ENCODE measurements at regions not wholly inside any gene's neighbourhood (a gene's known extent, or its start where the extent isn't known, plus 50 kb on each side); places are given as distances from the start of the nearest gene placed in this dataset.
"Not testable (repeated sequence)": the region's sequence is repeated elsewhere in the genome, so short reads cannot be mapped to it uniquely, and the experiment has no call there.

DNA sequence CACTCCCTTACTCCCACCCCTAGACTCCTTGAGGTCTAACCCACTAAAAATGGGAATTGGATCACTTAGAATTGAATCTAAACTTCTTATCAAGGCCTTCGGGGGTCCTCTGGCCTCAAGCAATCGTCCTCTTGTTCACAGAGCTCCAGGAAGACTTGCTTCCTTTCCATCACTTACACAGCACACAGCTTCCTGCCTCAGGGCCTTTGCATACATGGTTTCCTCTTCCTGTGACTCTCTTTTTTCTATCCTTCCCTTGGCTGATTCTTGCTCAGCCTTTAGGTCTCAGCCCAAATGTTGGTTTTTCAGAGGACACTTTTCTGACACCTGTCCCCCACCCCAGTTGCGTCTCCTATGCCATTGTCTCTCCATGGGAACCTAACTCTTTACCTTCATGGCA lies 50.0 kb upstream of the ALDH1B1 start:
- no peak for DNase-seq (ENCODE audit: low read depth)

GRCh38 chr9:38342096-38342495 lies 50.4 kb upstream of the ALDH1B1 start:
- DNase-seq (ENCODE audit: low read depth): no peak

- DNase-seq (ENCODE audit: low read depth): no peak
Measured at GRCh38 chr9:38339496-38339895, 53.0 kb upstream of the ALDH1B1 start.

- DNase-seq (ENCODE audit: low read depth): no peak
Measured at GRCh38 chr9:38339087-38339486, 53.4 kb upstream of the ALDH1B1 start.

DNA sequence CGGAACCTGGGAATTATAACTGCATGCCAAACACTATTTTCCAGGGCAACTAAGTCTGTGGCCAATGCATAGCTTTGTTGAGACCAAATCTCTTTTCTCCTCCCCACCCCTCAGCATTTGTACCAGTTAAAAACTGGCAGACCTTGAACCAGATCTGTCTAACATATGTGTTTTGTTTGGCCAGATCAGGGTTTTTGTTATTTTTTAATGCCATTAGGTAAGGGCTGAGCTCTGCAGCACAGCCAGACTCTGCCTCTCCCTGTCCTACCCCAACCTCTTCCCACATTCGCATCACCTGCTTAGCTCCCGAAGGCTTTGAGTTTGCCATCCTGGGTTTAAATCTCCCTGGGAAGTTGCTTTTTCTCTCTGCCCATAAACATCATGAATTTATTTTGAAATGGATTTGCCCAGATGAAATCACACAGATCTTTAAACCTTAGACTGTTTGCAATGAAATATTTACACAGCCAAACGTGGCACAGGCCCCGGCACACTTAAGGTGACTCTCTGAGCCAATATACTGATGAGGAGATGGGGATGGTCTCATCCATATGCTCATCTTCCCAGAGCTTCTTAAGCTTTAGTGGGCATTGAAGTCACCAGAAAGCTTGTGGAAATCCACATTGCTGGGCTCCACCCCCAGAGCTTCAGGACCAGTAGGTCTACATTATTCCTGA lies 54.0 kb upstream of the ALDH1B1 start:
- DNase-seq (ENCODE audit: low read depth): no peak

DNA sequence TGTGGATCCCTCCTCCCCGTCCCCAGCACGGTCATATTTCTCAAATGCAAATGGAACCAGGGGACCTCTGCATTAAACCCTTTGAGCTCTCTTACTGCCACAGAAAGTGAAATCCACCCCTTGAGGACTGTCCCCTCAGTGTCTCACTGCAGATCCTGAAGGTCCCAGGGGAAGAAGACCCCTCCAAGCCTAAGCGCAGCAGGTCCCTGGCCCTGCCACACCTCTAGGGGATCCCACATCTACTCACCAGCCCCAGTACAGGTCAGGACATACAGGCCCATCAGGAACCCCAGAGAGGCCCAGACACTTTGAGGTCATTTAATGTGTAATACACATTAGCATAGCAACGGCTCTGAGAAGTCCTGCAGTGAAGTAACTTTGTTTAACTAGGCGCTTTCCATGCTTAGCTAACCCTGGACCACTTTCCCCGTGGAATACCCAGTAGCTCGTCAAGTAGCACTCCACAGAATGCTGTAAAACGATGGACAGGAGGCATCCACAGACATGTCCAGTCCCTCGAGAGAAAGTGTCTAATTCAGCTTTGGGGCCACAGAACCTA lies 54.7 kb upstream of the ALDH1B1 start:
- no peak for DNase-seq (ENCODE audit: low read depth)

GRCh38 chr9:38337181-38337580 lies 55.3 kb upstream of the ALDH1B1 start:
- DNase-seq (ENCODE audit: low read depth): no peak

- no peak for DNase-seq (ENCODE audit: low read depth)
Measured at GRCh38 chr9:38336341-38336740, 56.2 kb upstream of the ALDH1B1 start.

DNA sequence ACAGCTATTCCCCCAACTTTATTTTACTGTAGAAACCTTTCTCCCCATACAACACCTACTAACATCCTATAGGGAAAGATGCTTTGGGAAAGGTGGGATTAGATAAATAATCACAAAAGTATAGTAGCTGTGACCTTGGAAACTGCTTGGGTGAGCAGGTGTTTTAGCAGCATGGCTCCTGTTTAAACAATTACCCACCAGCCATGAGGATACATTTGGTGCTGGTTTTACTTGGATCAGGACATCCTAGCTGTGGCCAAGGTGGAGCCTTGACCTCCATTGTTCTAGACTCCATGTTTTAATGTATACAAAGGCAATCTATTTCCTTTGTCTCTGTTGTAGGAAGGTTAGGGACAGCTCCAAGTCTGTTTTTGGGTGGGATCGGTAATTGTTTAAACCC lies 56.8 kb upstream of the ALDH1B1 start:
- DNase-seq (ENCODE audit: low read depth): no peak

GRCh38 chr9:38334234-38334633 lies 58.3 kb upstream of the ALDH1B1 start:
- DNase-seq (ENCODE audit: low read depth): no peak

- no peak for DNase-seq (ENCODE audit: low read depth)
Measured at GRCh38 chr9:38333047-38333446, 59.5 kb upstream of the ALDH1B1 start.

- DNase-seq (ENCODE audit: low read depth): no peak
Measured at GRCh38 chr9:38332625-38333024, 59.9 kb upstream of the ALDH1B1 start.

- no peak for DNase-seq (ENCODE audit: low read depth)
Measured at GRCh38 chr9:38331141-38331540, 61.4 kb upstream of the ALDH1B1 start.

GRCh38 chr9:38329968-38330367 lies 62.5 kb upstream of the ALDH1B1 start:
- DNase-seq (ENCODE audit: low read depth): no peak

GRCh38 chr9:38328765-38329164 lies 63.7 kb upstream of the ALDH1B1 start:
- DNase-seq (ENCODE audit: low read depth): no peak

GRCh38 chr9:38326122-38326521 lies 66.4 kb upstream of the ALDH1B1 start:
- DNase-seq (ENCODE audit: low read depth): no peak

DNA sequence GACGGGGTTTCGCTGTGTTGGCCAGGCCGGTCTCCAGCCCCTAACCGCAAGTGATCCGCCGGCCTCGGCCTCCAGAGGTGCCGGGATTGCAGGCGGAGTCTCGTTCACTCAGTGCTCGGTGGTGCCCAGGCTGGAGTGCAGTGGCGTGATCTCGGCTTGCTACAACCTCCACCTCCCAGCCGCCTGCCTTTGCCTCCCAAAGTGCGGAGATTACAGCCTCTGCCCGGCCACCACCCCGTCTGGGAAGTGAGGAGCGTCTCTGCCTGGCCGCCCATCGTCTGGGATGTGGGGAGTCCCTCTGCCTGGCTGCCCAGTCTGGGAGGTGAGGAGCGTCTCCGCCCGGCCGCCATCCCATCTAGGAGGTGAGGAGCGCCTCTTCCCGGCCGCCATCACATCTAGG lies 68.3 kb upstream of the ALDH1B1 start:
- DNase-seq (ENCODE audit: low read depth): not testable (repeated sequence)

DNA sequence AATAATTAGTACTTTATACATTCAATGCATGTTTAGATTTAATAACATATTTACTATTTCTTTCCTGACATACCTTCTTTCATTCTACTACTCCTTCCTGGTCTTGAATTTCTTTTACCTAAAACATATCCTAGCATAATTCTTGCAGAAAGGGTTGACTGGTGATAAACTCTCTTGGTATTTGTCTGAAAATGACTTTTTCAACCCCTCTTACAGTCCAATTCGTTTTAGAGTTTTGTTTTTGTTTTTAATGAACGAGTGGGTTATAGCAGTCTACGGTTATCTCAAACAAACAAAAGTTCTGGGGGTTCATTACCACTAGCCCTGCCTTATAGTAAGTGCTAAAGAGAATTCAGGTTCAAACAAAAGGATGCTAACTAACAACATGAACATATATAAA lies 69.6 kb upstream of the ALDH1B1 start:
- DNase-seq (ENCODE audit: low read depth): no peak

DNA sequence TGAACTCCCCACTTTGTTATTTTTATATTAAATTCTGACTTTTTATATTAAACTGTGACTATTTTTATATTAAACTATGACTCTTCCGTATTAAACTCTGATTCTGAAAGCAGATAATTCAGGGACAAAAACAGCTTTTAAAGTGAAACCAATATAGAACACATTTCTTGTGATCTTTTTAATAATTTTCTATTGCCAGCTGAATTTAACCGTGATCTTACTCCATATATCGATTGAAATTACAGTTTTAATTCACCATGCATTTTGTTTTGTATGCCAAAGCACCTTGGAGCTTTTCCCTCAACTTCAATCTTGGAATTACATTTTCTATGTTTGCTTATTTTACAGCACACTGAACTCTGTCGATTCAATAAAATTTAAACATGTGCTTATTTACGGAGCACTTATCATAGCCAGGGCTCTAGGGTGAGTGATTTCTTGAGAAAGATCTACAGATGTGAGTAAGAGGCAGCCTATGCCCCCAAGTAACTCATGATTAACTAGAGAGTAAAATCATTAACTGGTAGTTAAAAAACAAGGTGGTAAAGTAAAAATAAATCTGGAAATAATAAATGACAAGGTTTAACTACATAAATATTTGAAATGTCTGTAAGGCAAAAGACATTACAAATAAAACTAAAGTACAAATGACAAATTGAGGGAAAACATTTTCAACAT lies 72.9 kb upstream of the ALDH1B1 start:
- no peak for DNase-seq (ENCODE audit: low read depth)

GRCh38 chr9:38318759-38319495 lies 73.6 kb upstream of the ALDH1B1 start:
- no peak for DNase-seq (ENCODE audit: low read depth)

- no peak for DNase-seq (ENCODE audit: low read depth)
Measured at GRCh38 chr9:38316166-38316780, 76.2 kb upstream of the ALDH1B1 start.

- DNase-seq (ENCODE audit: low read depth): no peak
Measured at GRCh38 chr9:38315085-38315595, 77.4 kb upstream of the ALDH1B1 start.

Measured in CMK (cell line).